Tibial nerve (tissue), 4 donors: ENCODE measurements at regions not wholly inside any gene's neighbourhood (a gene's known extent, or its start where the extent isn't known, plus 50 kb on each side); places are given as distances from the start of the nearest gene placed in this dataset.

Source experiments
- DNase-seq, 2 donors: peaks; one replicate each; pipeline ENCODE4 v3.0.0-alpha.2; 2019; ENCODE audit warnings: low spot score in 2 of 2
- H3K27ac ChIP-seq, 4 donors: fragments of 200-600 bp; sonication (generic) in 3 of 4; one replicate each; pipeline ENCODE4 v1.5.1; 2017 to 2019; ENCODE audit warnings: mild to moderate bottlenecking in 1 of 4
- H3K27me3 ChIP-seq, 2 donors: fragments of 200-600 bp; sonication (generic) in 1 of 2; one replicate each; pipeline versions ENCODE4 v1.5.1 to v1.6.0; 2017 to 2019
- H3K36me3 ChIP-seq, 3 donors: fragments of 200-600 bp; sonication (generic); one replicate each; pipeline ENCODE4 v1.5.1; 2018 to 2019
- H3K4me1 ChIP-seq, 4 donors: fragments of 200-600 bp; sonication (generic) in 3 of 4; one replicate each; pipeline ENCODE4 v1.5.1; 2017 to 2019
- H3K4me3 ChIP-seq, 4 donors: fragments of 200-600 bp; sonication (generic) in 3 of 4; one replicate each; pipeline ENCODE4 v1.5.1; 2017 to 2019; ENCODE audit warnings: mild to moderate bottlenecking in 1 of 4, moderate library complexity in 1 of 4
- H3K9me3 ChIP-seq, 4 donors: fragments of 200-600 bp; sonication (generic) in 3 of 4; one replicate each; pipeline ENCODE4 v1.5.1; 2017 to 2019
- EP300 ChIP-seq, 2 donors: sonication (generic); formaldehyde crosslinking; IDR thresholded peaks; one replicate each; pipeline ENCODE4 v1.6.1; 2017; ENCODE audit warnings: antibody characterized with exemption in 2 of 2, mild to moderate bottlenecking in 1 of 2
- POLR2A ChIP-seq, 2 donors: fragments of 450-650 bp; IDR thresholded peaks; one replicate each; pipeline ENCODE4 v1.6.1; 2017; ENCODE audit warnings: antibody characterized with exemption in 2 of 2, mild to moderate bottlenecking in 2 of 2, moderate library complexity in 2 of 2
- WGBS, 2 donors: methylation state at CpG; one replicate each; pipeline ENCODE4 v1.1.5; 2018; 5-methylcytosine and 5-hydroxymethylcytosine counted together
- TF ChIP-seq, protein P1 (sequence below), 5 experiments: fragments of 200-600 bp in 3 of 5; fragments of 450-650 bp in 2 of 5; sonication (generic) in 3 of 5; IDR thresholded peaks; one replicate each; pipeline ENCODE4 v1.5.1; 2016 to 2019; ENCODE audit warnings: antibody characterized with exemption in 5 of 5, mild to moderate bottlenecking in 3 of 5, moderate library complexity in 2 of 5

DNA sequence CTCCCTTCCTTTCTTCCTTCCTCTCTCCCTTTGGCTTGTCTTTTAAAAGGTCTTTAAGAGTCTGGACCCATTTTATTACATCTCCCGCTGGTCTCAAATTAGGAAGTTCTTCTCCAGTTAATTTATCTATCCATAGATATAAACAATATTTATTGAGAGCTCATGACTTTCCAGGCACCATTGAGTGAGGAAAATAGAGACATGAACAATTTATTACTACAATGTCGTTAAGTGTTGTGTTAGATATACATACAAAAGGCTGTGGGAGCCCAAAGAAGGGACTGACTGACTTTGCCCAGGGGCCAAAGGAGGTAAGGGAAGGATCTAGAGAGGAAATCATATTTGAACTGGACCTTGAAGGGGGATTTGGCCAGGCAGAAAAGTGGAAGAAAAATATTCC lies 51.6 kb upstream of the DEUP1 start:
- no peaks in the 10 kb centered on the region for H3K9me3 ChIP-seq
- WGBS, 2 donors = 69 to 82% methylated on average over 2 of the region's 2 CpGs

DNA sequence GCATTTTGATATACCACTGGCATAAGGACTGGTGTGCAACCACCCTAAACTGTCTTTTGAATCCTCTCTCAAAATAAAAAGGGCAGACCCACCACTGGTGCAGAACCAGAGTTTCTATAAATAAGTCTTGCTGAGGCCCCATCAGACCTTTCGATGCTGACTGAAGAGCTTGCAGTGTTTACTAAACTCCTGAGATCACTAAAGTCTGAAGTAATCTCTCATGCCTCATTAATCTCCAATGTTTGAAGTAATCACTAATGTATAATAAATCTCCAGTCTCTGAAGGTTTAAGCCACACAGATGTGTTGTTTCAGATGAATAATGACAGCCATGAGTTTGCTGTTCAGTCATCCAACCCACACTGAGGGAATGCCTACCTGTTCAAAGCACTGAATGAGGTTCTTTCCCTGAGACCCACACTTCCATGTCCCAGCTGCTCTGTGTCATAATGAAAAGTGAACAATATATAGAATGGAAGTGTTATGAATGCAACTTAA lies 50.6 kb upstream of the DEUP1 start:
- H3K4me3 ChIP-seq = no peak overlapping the region
- TF ChIP-seq POLR2A (IDR thresholded peaks at IDR 0.05) = no peak
- TF ChIP-seq, protein P1, sequence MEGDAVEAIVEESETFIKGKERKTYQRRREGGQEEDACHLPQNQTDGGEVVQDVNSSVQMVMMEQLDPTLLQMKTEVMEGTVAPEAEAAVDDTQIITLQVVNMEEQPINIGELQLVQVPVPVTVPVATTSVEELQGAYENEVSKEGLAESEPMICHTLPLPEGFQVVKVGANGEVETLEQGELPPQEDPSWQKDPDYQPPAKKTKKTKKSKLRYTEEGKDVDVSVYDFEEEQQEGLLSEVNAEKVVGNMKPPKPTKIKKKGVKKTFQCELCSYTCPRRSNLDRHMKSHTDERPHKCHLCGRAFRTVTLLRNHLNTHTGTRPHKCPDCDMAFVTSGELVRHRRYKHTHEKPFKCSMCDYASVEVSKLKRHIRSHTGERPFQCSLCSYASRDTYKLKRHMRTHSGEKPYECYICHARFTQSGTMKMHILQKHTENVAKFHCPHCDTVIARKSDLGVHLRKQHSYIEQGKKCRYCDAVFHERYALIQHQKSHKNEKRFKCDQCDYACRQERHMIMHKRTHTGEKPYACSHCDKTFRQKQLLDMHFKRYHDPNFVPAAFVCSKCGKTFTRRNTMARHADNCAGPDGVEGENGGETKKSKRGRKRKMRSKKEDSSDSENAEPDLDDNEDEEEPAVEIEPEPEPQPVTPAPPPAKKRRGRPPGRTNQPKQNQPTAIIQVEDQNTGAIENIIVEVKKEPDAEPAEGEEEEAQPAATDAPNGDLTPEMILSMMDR (IDR thresholded peaks at IDR 0.05) = no peak
- no peak for TF ChIP-seq EP300 (IDR thresholded peaks at IDR 0.05)
- H3K36me3 ChIP-seq = no peaks in the 10 kb centered on the region
- 64 to 85% methylated on average over 1 of the region's 1 CpG for WGBS, 2 donors
- DNase-seq = no peak
- H3K27ac ChIP-seq = no peak overlapping the region
- H3K4me1 ChIP-seq = no peaks in the 10 kb centered on the region
- no peaks in the 10 kb centered on the region for H3K27me3 ChIP-seq
- no peaks in the 10 kb centered on the region for H3K9me3 ChIP-seq

More for the DNA sequence above, 51.6 kb upstream of the DEUP1 start:
- Histone ChIP-seq H3K27ac (no peak overlapping the region), H3K4me1 (no peaks in the 10 kb centered on the region), H3K36me3 (no peaks in the 10 kb centered on the region), H3K27me3 (no peaks in the 10 kb centered on the region), H3K4me3 (no peak overlapping the region)
- TF ChIP-seq POLR2A (IDR thresholded peaks at IDR 0.05) = no peak
- TF ChIP-seq, protein P1 (IDR thresholded peaks at IDR 0.05) = no peak
- DNase-seq = no peak
